NCI-H1436 (cell line): ENCODE measurements at regions not wholly inside any gene's neighbourhood (a gene's known extent, or its start where the extent isn't known, plus 50 kb on each side); places are given as distances from the start of the nearest gene placed in this dataset.

ENCODE experiments used
- DNase-seq: peaks from one replicate; lab custom pipeline; 2025; lab: John Stamatoyannopoulos, UW

GRCh38 chr1:59243978-59244377 is 52.9 kb upstream of the FGGY start:
- no peak for DNase-seq

GRCh38 chr1:59244891-59245290 is 52.0 kb upstream of the FGGY start:
- DNase-seq, result no peak
